Lung (tissue), 11 donors: ENCODE measurements at regions not wholly inside any gene's neighbourhood (a gene's known extent, or its start where the extent isn't known, plus 50 kb on each side); places are given as distances from the start of the nearest gene placed in this dataset.

ENCODE experiments used
- ATAC-seq: fragments of 200-7000 bp; cut with Tn5 transposase; one replicate; pipeline ENCODE4 v1.9.1; 2020; ENCODE audit warnings: moderate number of reproducible peaks; ENCODE audit not compliant: insufficient read depth, low FRiP score
- DNase-seq, 3 donors: peaks; one replicate each; pipeline ENCODE4 v3.0.0-alpha.2; 2013 to 2017
- H3K27ac ChIP-seq, 2 donors: one replicate each; pipeline ENCODE4 v1.5.1; 2013; ENCODE audit warnings: mild to moderate bottlenecking in 2 of 2, moderate library complexity in 2 of 2, control low read depth in 1 of 2, inconsistent platforms in 1 of 2, low read depth in 1 of 2, low read length in 1 of 2
- H3K27me3 ChIP-seq, 3 donors: one replicate each; pipeline ENCODE4 v1.5.1; 2013; ENCODE audit warnings: low read length in 2 of 3; ENCODE audit not compliant: control insufficient read depth in 3 of 3, insufficient read depth in 3 of 3
- H3K36me3 ChIP-seq, 4 donors: one replicate each; pipeline ENCODE4 v1.5.1; 2013; ENCODE audit warnings: low read length in 4 of 4, mild to moderate bottlenecking in 1 of 4, moderate library complexity in 1 of 4; ENCODE audit not compliant: control insufficient read depth in 4 of 4, insufficient read depth in 4 of 4
- H3K4me1 ChIP-seq, 5 donors: one replicate each; pipeline ENCODE4 v1.5.1; 2013; ENCODE audit warnings: low read length in 5 of 5, mild to moderate bottlenecking in 2 of 5, moderate library complexity in 1 of 5; ENCODE audit not compliant: control insufficient read depth in 5 of 5, insufficient read depth in 5 of 5
- H3K4me3 ChIP-seq: one replicate; pipeline ENCODE4 v1.5.1; 2013; ENCODE audit warnings: mild to moderate bottlenecking, control low read depth, moderate library complexity
- H3K9ac ChIP-seq, 2 donors: one replicate each; pipeline ENCODE4 v1.5.1; 2013; ENCODE audit warnings: low read length in 2 of 2, control low read depth in 1 of 2; ENCODE audit not compliant: insufficient read depth in 1 of 2
- H3K9me3 ChIP-seq, 4 donors: one replicate each; pipeline ENCODE4 v1.5.1; 2013; ENCODE audit warnings: low read length in 3 of 4, mild to moderate bottlenecking in 1 of 4, moderate library complexity in 1 of 4; ENCODE audit not compliant: control insufficient read depth in 4 of 4, insufficient read depth in 3 of 4
- WGBS, 2 donors: extraction: QIAGEN DNeasy Blood & Tissue Kit; methylation state at CpG; one replicate each; pipeline ENCODE4 v1.1.7; 2013; 5-methylcytosine and 5-hydroxymethylcytosine counted together
- TF ChIP-seq, protein P1 (sequence below): IDR thresholded peaks from 2 replicates; pipeline ENCODE4 v1.5.1; 2012; ENCODE audit warnings: mild to moderate bottlenecking; ENCODE audit errors: control extremely low read depth, extremely low read depth
- donor health status: control.
- donor health status: control.
- donor health status: Bipolar disorder and iron deficiency.
- donor health status: healthy.
- donor health status: DM: yes; HTN: yes; CAD: no.

DNA sequence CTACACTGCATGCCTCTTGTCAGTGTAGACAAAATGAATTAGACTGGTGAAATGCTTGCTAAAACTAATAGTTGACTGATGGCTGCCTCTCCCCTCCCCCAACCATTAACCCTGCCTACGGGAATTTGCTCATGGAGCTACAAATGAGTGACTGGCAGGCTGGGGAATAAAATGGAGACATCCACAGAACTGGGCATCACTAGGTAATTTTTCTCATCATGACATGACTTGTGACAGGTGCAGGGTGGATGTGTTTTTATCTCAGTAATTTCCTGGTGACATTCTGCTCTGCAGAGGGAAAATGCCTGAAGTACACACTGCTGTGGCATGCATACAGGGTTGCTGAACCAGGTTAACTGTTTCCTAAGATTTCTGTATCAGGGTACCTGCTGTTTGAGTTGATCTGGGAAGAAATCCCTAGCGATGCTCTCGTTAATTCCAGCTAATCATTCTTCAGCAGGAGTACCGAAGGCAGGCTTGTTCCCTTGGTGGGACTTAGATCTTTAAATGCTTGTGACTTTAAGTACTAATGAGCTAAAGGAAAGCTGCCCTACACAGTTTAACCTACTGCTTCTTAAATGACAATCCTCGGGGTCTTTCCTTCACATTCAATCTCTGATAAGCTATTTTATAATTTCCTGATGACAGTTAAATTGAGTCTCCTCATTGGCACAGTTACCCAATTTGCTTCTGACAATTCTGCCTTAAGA lies 376.3 kb upstream of the LCORL start:
- Histone ChIP-seq H3K36me3 (no peaks in the 10 kb centered on the region), H3K4me3 (no peak overlapping the region), H3K27ac (no peak overlapping the region), H3K9ac (no peak overlapping the region), H3K9me3 (no peaks in the 10 kb centered on the region), H3K4me1 (peaks cover 0 to 1% (median 0%) of the 10 kb centered on the region in 5 donors), H3K27me3 (no peaks in the 10 kb centered on the region)
- DNase-seq (no peak), ATAC-seq (no peak)
- 57 to 72% methylated on average over 5 of the region's 5 CpGs for WGBS, 2 donors
- TF ChIP-seq, protein P1, sequence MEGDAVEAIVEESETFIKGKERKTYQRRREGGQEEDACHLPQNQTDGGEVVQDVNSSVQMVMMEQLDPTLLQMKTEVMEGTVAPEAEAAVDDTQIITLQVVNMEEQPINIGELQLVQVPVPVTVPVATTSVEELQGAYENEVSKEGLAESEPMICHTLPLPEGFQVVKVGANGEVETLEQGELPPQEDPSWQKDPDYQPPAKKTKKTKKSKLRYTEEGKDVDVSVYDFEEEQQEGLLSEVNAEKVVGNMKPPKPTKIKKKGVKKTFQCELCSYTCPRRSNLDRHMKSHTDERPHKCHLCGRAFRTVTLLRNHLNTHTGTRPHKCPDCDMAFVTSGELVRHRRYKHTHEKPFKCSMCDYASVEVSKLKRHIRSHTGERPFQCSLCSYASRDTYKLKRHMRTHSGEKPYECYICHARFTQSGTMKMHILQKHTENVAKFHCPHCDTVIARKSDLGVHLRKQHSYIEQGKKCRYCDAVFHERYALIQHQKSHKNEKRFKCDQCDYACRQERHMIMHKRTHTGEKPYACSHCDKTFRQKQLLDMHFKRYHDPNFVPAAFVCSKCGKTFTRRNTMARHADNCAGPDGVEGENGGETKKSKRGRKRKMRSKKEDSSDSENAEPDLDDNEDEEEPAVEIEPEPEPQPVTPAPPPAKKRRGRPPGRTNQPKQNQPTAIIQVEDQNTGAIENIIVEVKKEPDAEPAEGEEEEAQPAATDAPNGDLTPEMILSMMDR, result no peak

DNA sequence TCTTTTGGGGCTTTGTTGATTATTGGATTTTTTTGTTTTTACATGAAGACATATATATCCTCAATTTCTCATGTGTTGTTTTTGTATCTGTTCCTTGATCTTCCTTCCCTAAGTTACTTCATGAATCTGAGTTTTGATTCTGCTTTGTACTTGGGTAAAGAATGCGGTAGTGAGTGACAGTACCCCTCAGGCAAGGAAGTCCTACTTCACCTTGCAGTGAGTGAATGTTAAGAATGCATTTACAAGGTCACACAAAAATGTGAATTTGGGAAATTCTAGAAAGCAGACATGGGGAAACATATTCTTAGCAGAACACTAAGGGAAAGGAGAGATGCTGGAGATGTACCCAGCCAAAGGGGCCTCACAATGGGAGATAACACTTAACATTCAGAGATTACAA lies 373.1 kb upstream of the LCORL start:
- no peaks in the 10 kb centered on the region for H3K36me3 ChIP-seq
- H3K4me3 ChIP-seq, result no peak overlapping the region
- H3K9me3 ChIP-seq, result no peaks in the 10 kb centered on the region
- TF ChIP-seq, protein P1, result no peak
- WGBS, 2 donors, result 72 to 76% methylated on average over 1 of the region's 1 CpG
- H3K27ac ChIP-seq, result no peak overlapping the region
- no peak overlapping the region for H3K9ac ChIP-seq
- no peak for ATAC-seq
- no peak for DNase-seq
- no peaks in the 10 kb centered on the region for H3K27me3 ChIP-seq
- H3K4me1 ChIP-seq, result peaks cover 0 to 1% (median 0%) of the 10 kb centered on the region in 5 donors

DNA sequence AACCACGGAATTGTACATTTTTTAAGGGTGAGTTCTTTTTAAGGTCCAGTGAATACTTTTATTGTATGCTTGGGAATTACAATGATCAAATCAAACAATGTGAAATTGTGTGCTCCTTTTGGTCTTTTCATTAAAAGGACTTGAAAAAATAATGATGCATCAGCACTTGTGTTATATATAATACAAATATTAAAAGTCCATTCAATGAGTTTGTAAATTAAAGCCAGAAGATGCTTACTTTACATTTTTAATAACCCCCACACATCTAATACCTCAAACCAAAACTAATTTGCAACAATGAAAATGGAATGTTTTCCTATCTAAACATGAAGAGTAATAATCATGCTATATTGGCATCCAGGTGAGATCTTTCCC lies 369.8 kb upstream of the LCORL start:
- no peaks in the 10 kb centered on the region for H3K9me3 ChIP-seq
- H3K27me3 ChIP-seq, result no peaks in the 10 kb centered on the region
- 72 to 86% methylated on average over 1 of the region's 1 CpG for WGBS, 2 donors
- no peak overlapping the region for H3K27ac ChIP-seq
- no peak overlapping the region for H3K9ac ChIP-seq
- no peak for DNase-seq
- no peak for ATAC-seq
- TF ChIP-seq, protein P1, result no peak
- no peak overlapping the region for H3K4me3 ChIP-seq
- peaks cover 0 to 3% (median 0%) of the 10 kb centered on the region in 5 donors for H3K4me1 ChIP-seq
- no peaks in the 10 kb centered on the region for H3K36me3 ChIP-seq
